HG03457 (cell line): ENCODE measurements at regions not wholly inside any gene's neighbourhood (a gene's known extent, or its start where the extent isn't known, plus 50 kb on each side); places are given as distances from the start of the nearest gene placed in this dataset.

ENCODE experiments used
- ATAC-seq: cut with Tn5 transposase; IDR thresholded peaks from one replicate; pipeline ENCODE4 v1.9.1; 2021; ENCODE audit warnings: moderate number of reproducible peaks; ENCODE audit not compliant: unreplicated experiment

DNA sequence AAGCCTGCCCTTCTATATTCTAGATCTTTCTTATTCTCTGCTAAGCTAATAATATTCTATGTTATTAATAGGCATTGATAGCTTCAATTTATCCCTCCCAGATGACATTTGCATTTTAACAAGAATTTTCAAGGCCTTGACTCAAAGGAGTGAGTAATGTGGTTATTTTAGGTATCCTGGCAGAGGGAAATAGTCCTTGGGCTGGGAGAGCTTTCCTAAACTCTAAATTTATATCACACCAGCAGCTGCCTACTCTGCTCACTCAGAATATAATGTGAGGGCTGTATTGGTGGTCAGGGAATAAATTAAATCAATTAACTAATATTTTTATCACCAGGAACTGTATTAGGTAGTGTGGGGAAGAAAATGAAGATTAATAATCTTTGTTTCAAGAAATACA lies 74.8 kb upstream of the ADAM23 start:
- no peak for ATAC-seq

DNA sequence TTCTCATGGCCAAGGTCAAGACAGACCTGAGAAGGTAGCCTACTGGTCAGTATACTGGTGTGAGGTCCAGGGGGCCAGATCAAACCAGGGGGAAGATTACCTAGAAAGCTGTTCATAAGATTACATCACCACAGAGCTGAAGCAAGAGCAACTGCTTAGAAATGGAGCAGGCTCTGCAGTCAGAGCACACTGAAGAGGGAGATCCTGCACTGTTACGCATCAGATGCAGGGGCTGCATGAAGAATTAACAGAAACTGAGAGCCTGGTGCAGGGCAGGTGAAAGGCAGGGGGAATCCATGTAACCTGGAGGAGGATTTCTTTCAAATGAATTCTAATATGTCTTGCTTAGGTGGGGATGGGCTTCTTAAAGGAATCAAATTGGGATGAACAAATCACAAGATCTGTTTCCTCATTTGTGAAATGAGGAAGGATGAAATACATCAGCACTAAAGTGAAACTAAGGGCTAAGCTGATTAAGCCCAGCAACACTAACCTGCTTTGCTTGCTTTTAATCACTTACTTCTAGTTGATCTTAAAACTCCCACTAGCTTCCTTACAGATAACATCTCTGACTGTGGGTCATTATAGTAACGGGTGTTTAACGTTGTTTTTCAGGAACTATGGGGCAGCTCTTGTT lies 74.3 kb upstream of the ADAM23 start:
- ATAC-seq: no peak

DNA sequence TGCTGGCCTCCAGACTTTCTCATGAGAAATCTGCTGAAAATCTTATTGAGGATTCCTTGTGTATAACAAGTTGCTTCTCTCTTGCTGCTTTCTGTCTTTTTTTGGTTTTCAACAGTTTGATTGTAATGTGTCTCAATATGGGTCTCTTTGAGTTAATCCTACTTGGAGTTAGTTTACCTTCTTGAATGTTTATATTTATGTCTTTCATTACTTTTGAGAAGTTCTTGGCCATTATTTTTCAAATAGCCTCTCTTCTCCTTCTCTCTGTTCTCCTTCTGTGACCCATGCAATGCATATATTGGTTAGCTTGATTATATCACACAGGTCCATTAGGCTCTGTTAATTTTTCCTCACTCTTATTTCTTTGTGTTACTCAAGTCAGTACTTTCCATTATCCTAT lies 67.4 kb upstream of the ADAM23 start:
- ATAC-seq: no peak

DNA sequence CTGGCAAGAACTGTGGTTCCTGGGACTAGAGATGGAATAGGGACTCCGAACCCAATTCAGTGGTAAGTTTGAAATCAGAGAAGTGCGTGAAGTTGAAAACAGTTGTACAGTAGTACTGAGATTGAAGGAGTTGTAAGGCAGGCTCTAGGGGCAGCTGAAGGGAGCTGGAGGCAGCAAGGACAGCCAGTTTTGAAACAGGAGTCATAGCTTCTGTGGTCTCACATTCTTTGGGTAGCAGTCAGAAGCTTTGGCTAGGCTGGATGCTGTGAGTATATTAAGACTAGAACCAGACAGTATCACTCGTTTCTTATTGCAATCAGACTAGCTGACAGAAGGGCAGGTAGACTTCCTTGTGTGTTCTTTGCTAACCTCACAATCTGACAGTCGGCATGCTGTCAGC lies 64.5 kb upstream of the ADAM23 start:
- no peak for ATAC-seq

DNA sequence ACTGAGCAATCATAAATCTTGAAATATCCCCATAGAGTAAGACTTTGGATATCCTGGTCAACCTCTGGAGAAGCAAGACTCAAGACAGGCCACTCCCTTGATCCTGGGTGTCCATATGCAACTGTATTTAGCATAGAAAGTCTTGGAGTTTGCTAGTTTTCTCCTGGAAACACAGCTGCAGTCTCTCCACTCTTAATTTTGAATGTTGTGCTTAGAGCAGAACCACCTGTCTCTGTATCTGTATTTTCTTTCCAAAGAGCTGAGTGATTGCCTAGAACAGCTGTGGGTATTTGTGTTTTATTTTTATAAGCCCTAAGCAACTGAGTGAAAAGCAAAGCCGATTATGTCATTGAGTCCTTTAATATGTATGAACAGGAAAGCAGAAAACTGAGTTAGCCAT lies 64.1 kb upstream of the ADAM23 start:
- no peak for ATAC-seq

DNA sequence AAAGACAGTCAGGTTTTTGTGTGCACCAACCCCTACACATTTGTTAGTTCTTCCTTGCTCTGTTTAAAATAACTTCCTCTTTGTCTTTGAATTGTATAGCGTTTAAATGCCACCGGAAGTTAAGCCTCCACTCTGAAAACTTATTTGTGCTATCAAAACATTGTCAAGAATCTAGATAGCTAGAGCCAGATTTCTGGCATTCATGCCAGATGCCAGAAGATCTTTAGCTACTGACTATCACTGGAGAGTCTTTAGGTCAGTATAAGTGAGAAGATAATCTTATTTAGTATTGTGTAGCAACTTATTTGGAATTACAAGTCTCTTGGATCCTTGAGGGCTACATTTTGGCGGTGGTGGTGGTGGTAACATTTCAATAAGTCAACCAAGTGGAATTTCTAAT lies 63.4 kb upstream of the ADAM23 start:
- no peak for ATAC-seq

DNA sequence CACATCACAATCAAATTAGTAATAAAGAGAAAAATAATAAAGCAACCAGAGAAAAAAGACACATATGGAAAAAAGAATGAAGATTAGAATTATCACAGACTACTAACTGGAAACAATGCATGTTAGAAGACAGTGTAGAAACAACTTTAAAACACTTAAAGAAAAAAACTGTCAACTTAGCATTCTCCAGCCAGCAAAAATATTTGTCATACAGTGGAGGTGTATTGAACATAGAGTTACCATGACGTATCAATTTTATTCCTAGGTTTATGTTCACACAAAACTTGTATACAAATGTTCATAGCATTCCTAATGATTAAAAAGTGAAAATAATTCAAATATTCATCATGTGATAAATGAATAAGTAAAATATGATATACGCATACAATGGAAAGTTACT lies 61.5 kb upstream of the ADAM23 start:
- no peak for ATAC-seq

DNA sequence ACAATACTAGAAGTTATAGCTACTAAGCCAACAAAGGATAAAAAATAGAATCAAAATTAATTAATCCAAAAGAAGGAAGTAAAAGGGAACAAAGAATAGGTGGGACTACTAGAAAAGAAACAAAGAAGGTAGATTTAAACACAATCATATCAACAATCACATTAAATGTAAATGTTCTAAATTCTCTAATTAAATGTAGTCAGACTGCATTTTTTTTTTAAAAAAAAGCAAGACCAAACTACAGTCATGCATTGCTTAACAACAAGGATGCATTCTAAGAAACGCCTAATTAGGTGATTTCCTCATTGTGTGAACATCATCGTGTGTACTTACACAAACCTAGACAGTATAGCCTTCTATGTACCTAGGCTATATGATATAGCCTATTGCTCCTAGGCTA lies 59.7 kb upstream of the ADAM23 start:
- no peak for ATAC-seq

DNA sequence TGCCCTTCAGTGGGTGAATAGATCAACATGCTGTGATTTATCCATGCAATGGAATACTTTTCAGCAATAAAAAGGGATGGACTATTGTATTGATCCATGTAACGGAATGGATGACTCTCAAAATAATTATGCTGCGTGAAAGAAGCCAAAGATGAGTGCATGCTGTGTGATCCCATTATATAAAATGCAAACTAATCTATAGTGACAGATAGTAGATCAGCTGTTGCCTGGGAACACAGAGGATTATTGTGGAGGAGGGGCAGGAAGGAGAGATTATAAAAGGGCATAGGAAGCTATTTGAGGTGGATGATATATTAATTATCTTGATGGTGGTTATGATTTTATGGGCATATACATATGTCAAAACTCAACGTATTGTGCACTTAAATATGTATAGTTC lies 55.5 kb upstream of the ADAM23 start:
- ATAC-seq: no peak

DNA sequence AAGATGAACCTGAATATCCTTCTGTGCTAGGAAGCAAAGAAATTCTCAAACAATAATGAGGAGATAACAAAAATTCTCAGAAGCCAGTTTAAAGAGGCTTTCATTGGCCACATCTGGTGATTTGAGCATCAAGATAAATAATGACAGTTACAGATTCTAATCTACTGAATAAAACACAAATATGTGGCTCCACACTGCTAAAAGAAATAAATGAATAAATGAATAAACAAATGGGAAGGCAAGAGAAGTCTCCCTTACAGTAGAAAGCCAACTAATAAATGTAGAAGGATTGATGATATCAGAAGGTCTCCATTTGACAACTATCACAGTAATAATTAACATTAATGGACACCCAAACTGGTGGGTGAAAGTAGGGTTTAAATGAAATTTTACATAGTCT lies 54.6 kb upstream of the ADAM23 start:
- ATAC-seq: no peak

DNA sequence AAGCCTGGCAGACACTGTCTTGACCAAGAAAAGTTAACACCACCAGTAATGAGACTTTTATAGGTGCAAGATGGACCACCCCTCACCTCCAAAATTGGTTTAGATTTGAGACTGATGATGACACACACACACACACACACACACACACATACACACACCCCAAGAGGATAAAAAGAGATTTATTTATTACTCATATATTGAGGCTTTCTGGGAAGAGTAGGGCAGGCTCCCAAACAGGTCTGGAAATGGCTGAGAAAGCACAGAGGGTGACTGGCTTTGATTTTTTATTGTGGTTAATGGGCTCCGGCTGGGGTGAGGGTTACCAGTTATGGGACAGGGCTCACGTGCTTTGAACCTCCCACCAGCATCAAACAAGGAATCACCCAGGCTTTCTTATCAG lies 54.2 kb upstream of the ADAM23 start:
- ATAC-seq: no peak

DNA sequence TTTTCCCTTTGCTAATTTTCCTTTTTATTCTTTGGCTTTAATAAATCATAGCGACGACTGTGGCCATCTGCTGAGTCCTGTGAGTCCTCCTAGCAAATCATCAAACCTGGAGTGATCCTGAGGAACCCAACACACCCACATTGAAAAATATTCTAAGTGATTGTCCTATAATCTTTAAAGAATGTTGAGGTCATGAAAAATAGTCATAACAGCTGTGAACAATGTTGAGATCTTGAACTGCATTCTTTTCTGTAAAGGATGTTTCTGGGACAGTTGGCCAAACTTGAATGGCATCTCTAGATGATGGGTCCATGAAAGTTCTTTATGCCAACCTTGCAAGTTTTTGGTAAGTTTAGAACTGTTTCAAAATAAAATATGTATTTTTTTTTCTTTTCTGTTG lies 53.2 kb upstream of the ADAM23 start:
- no peak for ATAC-seq

DNA sequence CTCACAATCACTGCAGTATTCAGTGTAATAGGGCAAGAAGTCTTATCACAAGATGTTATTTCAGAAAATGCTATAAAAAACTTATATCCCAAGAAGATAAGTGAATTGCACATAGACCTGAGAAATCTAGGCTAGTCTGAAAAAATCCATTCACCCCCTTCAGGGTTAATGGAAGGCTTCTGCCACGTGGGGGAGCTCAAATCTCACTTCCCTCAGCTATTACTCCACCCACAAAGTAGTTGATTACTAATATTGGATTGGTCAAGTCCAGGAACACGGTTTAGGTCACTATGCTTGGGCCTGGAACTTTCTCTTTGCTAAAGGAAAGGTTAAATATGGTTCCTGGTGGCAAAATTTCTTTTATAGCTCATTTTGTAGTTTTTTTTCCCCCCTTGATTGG lies 51.2 kb upstream of the ADAM23 start:
- peak; percentile 88 for ATAC-seq
